ENCODE measurements at regions not wholly inside any gene's neighbourhood (a gene's known extent, or its start where the extent isn't known, plus 50 kb on each side); places are given as distances from the start of the nearest gene placed in this dataset.

- Histone ChIP-seq H3K4me3 (ENCODE audit: insufficient read depth, low read depth, low read length) (no peak overlapping the region), H3K27me3 (ENCODE audit: control insufficient read depth, insufficient read depth, low read length) (no peaks in the 10 kb centered on the region), H3K36me3 (replicated peaks; ENCODE audit: control insufficient read depth, insufficient read depth, low read length) (no peaks in the 10 kb centered on the region)
- no peak for DNase-seq
These were observed 152.0 kb downstream of the ETS2 start for GRCh38 chr21:38957575-38958322.

DNA sequence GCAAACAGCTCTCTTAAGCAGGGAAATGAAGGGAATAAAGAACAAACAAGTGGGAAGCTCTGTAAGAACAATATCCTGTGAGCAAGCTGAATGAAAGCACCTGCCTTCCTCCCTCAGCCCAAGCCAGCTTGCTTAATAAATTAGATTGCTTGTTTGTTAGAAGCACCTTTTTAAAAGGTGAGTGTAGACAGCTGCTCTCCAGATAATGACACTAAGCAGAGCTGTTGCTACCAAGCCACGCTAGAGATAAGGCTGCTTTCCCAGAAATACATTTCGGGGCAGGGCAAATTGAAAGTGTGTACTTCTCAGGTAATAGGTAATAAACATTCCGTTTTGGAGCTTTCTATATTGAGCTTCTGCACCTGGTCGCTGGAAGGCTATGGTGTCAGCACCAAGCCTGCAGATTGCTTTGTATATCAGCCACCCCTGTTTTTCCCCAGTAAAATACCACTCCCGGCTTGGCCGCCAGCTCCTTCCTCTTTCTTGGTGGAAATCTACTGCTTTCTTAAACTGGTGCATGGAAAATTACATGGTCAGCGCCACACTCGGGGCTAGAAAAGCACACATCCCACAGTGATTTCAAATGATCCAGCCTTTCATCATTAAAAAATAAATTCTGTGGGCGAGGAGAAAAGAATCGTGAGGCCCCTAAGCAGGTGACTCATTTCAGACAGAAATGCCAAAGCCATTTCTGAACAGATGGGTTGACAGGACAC, 151.3 kb downstream of the ETS2 start:
- Histone ChIP-seq H3K27me3 (ENCODE audit: control insufficient read depth, insufficient read depth, low read length) (no peaks in the 10 kb centered on the region), H3K36me3 (replicated peaks; ENCODE audit: control insufficient read depth, insufficient read depth, low read length) (no peaks in the 10 kb centered on the region), H3K4me3 (ENCODE audit: insufficient read depth, low read depth, low read length) (no peak overlapping the region)
- no peak for DNase-seq

DNA sequence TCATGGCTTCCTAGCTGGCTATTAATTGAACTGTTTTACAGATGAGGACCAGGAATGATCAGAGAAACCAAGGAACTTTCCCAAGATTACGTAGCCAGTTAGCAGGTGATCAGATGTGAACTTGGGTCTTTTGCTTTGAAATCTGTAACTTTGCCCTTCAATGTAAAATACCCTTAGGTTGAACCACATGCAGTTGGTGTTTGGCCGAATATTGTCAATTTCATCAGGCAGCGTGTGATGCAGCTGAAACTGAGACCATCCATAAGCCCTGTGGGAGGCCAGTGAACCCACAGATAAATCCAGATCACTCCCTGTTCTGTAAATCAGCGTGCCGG, 150.8 kb downstream of the ETS2 start:
- no peaks in the 10 kb centered on the region for H3K27me3 ChIP-seq (ENCODE audit: control insufficient read depth, insufficient read depth, low read length)
- DNase-seq, result no peak
- H3K4me3 ChIP-seq (ENCODE audit: insufficient read depth, low read depth, low read length), result no peak overlapping the region
- H3K36me3 ChIP-seq (replicated peaks; ENCODE audit: control insufficient read depth, insufficient read depth, low read length), result no peaks in the 10 kb centered on the region

GRCh38 chr21:38956007-38956406, 150.3 kb downstream of the ETS2 start:
- no peaks in the 10 kb centered on the region for H3K27me3 ChIP-seq (ENCODE audit: control insufficient read depth, insufficient read depth, low read length)
- H3K36me3 ChIP-seq (replicated peaks; ENCODE audit: control insufficient read depth, insufficient read depth, low read length), result no peaks in the 10 kb centered on the region
- DNase-seq, result no peak
- H3K4me3 ChIP-seq (ENCODE audit: insufficient read depth, low read depth, low read length), result no peak overlapping the region

DNA sequence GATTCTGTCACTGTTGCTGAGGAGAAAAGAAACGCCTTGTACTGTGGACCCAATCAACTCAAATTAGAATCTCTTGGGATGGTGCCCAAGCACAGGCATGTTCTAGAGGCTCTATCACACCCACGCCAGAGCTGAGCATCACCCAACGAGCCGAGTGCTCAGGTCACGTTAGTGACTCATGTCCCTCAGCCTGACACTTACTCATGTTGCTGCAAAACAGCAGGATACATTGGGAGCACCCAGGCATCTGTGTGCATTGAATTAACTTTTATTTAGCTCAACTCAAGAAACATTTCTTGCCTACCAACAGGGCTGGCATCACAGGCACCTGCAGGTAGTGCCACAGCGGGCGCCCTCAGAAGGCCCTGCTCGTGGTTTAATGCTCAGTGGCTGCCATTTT, 149.8 kb downstream of the ETS2 start:
- no peaks in the 10 kb centered on the region for H3K36me3 ChIP-seq (replicated peaks; ENCODE audit: control insufficient read depth, insufficient read depth, low read length)
- H3K4me3 ChIP-seq (ENCODE audit: insufficient read depth, low read depth, low read length), result no peak overlapping the region
- no peaks in the 10 kb centered on the region for H3K27me3 ChIP-seq (ENCODE audit: control insufficient read depth, insufficient read depth, low read length)
- no peak for DNase-seq

- Histone ChIP-seq H3K27me3 (ENCODE audit: control insufficient read depth, insufficient read depth, low read length) (no peaks in the 10 kb centered on the region), H3K4me3 (ENCODE audit: insufficient read depth, low read depth, low read length) (no peak overlapping the region), H3K36me3 (replicated peaks; ENCODE audit: control insufficient read depth, insufficient read depth, low read length) (no peaks in the 10 kb centered on the region)
- DNase-seq, result no peak
These were observed 148.9 kb downstream of the ETS2 start for GRCh38 chr21:38954588-38955004.

- H3K27me3 ChIP-seq (ENCODE audit: control insufficient read depth, insufficient read depth, low read length), result no peaks in the 10 kb centered on the region
- no peak overlapping the region for H3K4me3 ChIP-seq (ENCODE audit: insufficient read depth, low read depth, low read length)
- no peaks in the 10 kb centered on the region for H3K36me3 ChIP-seq (replicated peaks; ENCODE audit: control insufficient read depth, insufficient read depth, low read length)
- no peak for DNase-seq
These were observed 147.8 kb downstream of the ETS2 start for GRCh38 chr21:38953516-38953915.

- H3K36me3 ChIP-seq (replicated peaks; ENCODE audit: control insufficient read depth, insufficient read depth, low read length), result no peaks in the 10 kb centered on the region
These were observed 147.2 kb downstream of the ETS2 start for GRCh38 chr21:38952890-38953289.

GRCh38 chr21:38951095-38951730, 145.5 kb downstream of the ETS2 start:
- Histone ChIP-seq H3K36me3 (replicated peaks; ENCODE audit: control insufficient read depth, insufficient read depth, low read length) (no peaks in the 10 kb centered on the region), H3K27me3 (ENCODE audit: control insufficient read depth, insufficient read depth, low read length) (peaks cover 9% of the 10 kb centered on the region; the same call in 1 of the 2 replicates), H3K4me3 (ENCODE audit: insufficient read depth, low read depth, low read length) (no peak overlapping the region)
- no peak for DNase-seq

More at GRCh38 chr21:38952890-38953289, 147.2 kb downstream of the ETS2 start:
- DNase-seq, result no peak
- Histone ChIP-seq H3K4me3 (ENCODE audit: insufficient read depth, low read depth, low read length) (no peak overlapping the region), H3K27me3 (ENCODE audit: control insufficient read depth, insufficient read depth, low read length) (peaks cover 2% of the 10 kb centered on the region; the same call in 1 of the 2 replicates)

GRCh38 chr21:38950435-38951094, 144.8 kb downstream of the ETS2 start:
- Histone ChIP-seq H3K27me3 (ENCODE audit: control insufficient read depth, insufficient read depth, low read length) (peaks cover 9% of the 10 kb centered on the region; the same call in 1 of the 2 replicates), H3K36me3 (replicated peaks; ENCODE audit: control insufficient read depth, insufficient read depth, low read length) (no peaks in the 10 kb centered on the region), H3K4me3 (ENCODE audit: insufficient read depth, low read depth, low read length) (no peak overlapping the region)
- DNase-seq, result no peak

- DNase-seq, result no peak
- no peaks in the 10 kb centered on the region for H3K36me3 ChIP-seq (replicated peaks; ENCODE audit: control insufficient read depth, insufficient read depth, low read length)
- no peak overlapping the region for H3K4me3 ChIP-seq (ENCODE audit: insufficient read depth, low read depth, low read length)
- peaks cover 9% of the 10 kb centered on the region; the same call in 1 of the 2 replicates for H3K27me3 ChIP-seq (ENCODE audit: control insufficient read depth, insufficient read depth, low read length)
These were observed 143.3 kb downstream of the ETS2 start for GRCh38 chr21:38949070-38949380.

DNA sequence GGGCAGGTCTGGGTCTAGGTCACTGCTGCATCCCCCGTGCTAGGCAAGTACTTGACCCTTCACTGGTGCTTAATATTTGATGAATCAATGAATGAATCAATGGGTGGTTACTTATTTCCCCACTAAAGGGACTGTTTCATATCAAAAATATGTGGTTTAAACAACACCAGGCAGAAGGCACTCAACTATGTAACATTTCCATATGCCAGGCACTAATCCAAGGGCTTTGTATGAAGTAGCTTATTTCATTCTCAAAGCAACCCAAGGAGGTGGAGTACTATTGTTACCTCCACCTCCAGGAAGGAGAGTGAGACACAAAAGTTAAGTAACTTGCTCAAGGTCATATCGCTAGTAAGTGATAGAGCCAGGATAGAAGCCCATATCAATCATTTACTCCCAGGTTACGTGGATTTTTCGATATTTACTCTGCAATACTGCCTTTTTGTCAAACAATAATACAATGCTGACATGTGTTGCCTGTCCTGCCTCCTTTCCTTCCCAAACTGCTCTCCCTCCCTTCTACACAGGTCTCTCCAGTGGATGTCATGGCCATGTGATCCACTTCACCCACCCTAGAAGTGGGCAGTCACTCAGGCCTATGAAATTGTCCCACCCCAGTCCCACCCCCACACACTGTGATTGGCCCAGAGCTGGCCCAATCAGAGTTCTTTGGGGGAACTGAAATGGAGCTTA, 142.8 kb downstream of the ETS2 start:
- H3K27me3 ChIP-seq (ENCODE audit: control insufficient read depth, insufficient read depth, low read length), result peaks cover 9% of the 10 kb centered on the region; the same call in 1 of the 2 replicates
- no peaks in the 10 kb centered on the region for H3K36me3 ChIP-seq (replicated peaks; ENCODE audit: control insufficient read depth, insufficient read depth, low read length)
- H3K4me3 ChIP-seq (ENCODE audit: insufficient read depth, low read depth, low read length), result no peak overlapping the region
- no peak for DNase-seq

DNA sequence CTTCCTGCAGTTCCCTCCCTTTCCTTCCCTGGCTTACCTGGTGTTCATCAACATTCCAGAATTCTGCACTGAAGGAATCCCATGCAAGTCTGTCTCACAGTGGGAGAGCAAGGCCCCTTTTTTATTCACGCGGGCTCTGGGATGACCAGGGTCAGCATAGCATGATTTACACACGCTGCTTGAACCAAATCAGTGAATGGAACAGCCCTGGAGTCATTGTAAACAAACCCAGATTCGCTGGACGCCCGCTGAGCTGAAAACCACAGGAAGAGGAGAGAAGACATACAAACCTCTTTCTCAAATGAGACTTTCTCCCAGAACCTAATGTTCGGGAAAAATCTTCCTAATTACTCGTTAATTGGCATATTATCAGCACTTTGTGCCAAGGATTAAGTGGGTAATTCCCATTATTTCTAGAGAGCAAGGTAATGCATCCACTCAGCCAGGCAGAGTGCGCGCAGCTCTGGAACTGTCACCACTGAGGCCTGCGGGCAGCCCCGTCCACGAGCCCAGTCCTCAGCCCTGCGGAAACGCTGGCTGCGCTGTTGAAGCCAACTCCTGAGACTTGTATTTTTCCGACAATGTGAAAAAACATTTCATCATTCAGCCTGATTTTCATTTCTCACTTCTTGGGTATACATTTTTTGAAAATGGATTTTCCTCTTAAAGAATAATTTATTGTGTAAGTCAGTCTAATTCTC, 140.0 kb downstream of the ETS2 start:
- peak; percentile 85 for DNase-seq
- peaks cover 9% of the 10 kb centered on the region; the same call in 1 of the 2 replicates for H3K27me3 ChIP-seq (ENCODE audit: control insufficient read depth, insufficient read depth, low read length)
- no peaks in the 10 kb centered on the region for H3K36me3 ChIP-seq (replicated peaks; ENCODE audit: control insufficient read depth, insufficient read depth, low read length)
- no peak overlapping the region for H3K4me3 ChIP-seq (ENCODE audit: insufficient read depth, low read depth, low read length)

DNA sequence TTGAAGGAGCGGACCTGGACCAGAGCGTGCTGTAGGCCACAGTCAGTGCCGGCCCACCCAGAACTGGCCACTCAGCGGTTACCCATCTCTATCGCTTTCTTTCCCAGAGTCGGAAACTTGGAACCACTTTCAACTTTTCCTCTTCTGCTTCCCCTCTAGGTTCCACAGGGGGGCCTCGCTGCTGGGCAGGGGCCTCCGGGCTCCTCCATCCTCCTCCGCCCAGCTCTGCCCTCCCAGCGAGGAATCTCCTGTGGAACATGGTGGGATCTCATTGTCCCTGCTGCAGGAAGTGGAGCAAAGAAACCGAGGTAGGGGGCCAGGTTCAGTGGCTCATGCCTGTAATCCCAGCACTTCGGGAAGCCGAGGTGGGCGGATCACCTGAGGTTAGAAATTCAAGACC, 139.2 kb downstream of the ETS2 start:
- Histone ChIP-seq H3K27me3 (ENCODE audit: control insufficient read depth, insufficient read depth, low read length) (peaks cover 9% of the 10 kb centered on the region; the same call in 1 of the 2 replicates), H3K36me3 (replicated peaks; ENCODE audit: control insufficient read depth, insufficient read depth, low read length) (no peaks in the 10 kb centered on the region), H3K4me3 (ENCODE audit: insufficient read depth, low read depth, low read length) (no peak overlapping the region)
- DNase-seq, result peak; percentile 76

Measured in H7 (cell line).